ENCODE measurements at regions not wholly inside any gene's neighbourhood (a gene's known extent, or its start where the extent isn't known, plus 50 kb on each side); places are given as distances from the start of the nearest gene placed in this dataset.

DNA sequence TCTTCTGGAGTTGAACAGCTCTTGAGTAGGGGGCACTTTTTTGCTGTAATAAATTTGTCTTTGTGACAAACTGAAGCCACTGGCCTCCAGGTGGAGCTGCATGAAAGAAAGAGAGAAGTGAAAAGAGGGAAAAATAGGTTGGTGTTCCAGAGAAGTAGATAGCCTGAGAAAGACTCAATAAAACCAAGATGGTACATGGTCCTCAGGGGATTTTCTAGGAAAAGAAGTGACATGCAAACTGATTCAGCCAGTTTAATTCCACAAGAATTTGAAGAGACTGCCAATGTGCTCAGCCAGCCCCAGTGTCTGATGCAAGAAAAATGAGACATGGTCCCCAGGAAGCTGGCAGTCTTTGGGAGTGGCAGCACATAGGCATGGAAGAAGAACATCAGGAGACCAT is 152.7 kb downstream of the CD47 start:
- TF ChIP-seq, protein P1, sequence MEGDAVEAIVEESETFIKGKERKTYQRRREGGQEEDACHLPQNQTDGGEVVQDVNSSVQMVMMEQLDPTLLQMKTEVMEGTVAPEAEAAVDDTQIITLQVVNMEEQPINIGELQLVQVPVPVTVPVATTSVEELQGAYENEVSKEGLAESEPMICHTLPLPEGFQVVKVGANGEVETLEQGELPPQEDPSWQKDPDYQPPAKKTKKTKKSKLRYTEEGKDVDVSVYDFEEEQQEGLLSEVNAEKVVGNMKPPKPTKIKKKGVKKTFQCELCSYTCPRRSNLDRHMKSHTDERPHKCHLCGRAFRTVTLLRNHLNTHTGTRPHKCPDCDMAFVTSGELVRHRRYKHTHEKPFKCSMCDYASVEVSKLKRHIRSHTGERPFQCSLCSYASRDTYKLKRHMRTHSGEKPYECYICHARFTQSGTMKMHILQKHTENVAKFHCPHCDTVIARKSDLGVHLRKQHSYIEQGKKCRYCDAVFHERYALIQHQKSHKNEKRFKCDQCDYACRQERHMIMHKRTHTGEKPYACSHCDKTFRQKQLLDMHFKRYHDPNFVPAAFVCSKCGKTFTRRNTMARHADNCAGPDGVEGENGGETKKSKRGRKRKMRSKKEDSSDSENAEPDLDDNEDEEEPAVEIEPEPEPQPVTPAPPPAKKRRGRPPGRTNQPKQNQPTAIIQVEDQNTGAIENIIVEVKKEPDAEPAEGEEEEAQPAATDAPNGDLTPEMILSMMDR (IDR thresholded peaks at IDR 0.05; ENCODE audit: extremely low read depth in 1 of 2, insufficient read depth in 1 of 2, low read depth in 1 of 2, low read length in 2 of 2): peak; percentile 28 to 55
- no peak for TF ChIP-seq POLR2AphosphoS5 (IDR thresholded peaks at IDR 0.05; ENCODE audit: insufficient read depth, low read depth, low read length)
